Fibroblast of the conjunctiva (primary cell): ENCODE measurements at regions not wholly inside any gene's neighbourhood (a gene's known extent, or its start where the extent isn't known, plus 50 kb on each side); places are given as distances from the start of the nearest gene placed in this dataset.
"Not testable (repeated sequence)": the region's sequence is repeated elsewhere in the genome, so short reads cannot be mapped to it uniquely, and the experiment has no call there.

Experiments
- DNase-seq: peaks from one replicate; pipeline ENCODE4 v3.0.0-alpha.2; 2010; ENCODE audit warnings: low read depth

- DNase-seq = no peak
These were observed 307.2 kb upstream of the CNTN3 start for GRCh38 chr3:74921676-74922075.

- no peak for DNase-seq
These were observed 306.4 kb upstream of the CNTN3 start for GRCh38 chr3:74920721-74921350.

DNA sequence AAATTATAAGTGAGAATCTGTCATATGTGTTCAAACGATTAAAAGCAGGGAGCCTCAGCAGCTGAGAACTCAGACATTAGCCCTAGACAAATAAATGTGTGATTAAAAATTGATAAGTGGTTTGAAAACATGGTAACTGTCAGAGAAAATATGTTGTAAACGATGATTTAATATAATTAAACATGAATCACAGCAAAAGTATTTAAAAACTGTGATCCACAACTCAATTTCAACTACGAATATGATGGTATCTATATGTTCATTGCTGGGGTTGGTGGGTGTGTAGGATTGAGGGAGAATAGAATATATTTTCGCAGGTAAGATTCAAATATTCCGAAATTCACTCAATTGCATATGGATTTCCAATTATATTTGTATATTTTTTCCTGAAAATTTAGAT, 302.2 kb upstream of the CNTN3 start:
- DNase-seq = no peak

DNA sequence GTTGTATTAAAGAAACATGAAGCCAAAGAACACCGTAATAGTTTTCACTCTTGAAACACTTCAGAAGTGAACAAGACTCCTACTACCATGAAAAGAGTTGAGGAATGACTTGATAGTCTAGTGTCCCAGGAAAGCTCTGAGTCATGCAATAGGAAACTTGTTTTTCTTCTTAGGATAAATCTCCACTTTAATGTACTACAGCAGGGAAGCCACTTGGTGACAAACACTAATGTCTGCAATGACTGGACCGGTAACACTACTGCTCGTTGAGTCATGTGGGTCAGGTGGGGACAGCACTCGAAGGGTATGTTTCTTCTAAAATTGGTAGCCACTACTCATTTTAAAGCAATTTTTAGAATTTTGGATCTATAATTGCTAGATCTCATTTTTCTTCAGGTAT, 291.7 kb upstream of the CNTN3 start:
- DNase-seq = no peak

DNA sequence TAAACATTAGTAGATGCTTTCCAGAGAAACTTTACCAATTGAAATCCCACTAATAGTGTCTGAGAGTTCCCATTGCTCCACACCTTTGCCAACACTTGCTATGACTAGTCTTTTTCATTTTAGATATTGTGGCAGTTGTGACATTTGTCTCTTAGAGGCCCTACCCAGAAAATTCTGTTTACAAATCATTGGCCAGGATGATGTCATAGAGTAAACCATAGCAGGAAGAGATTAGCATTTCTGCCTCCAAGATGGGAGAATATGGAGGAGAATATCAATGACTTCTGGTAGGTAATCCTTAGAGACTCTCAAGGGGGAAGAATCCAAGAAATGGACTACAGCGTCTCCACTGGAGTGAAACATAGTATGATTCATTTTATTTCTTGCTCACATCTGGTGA, 291.0 kb upstream of the CNTN3 start:
- DNase-seq = no peak

- no peak for DNase-seq
These were observed 290.2 kb upstream of the CNTN3 start for GRCh38 chr3:74904646-74905045.

DNA sequence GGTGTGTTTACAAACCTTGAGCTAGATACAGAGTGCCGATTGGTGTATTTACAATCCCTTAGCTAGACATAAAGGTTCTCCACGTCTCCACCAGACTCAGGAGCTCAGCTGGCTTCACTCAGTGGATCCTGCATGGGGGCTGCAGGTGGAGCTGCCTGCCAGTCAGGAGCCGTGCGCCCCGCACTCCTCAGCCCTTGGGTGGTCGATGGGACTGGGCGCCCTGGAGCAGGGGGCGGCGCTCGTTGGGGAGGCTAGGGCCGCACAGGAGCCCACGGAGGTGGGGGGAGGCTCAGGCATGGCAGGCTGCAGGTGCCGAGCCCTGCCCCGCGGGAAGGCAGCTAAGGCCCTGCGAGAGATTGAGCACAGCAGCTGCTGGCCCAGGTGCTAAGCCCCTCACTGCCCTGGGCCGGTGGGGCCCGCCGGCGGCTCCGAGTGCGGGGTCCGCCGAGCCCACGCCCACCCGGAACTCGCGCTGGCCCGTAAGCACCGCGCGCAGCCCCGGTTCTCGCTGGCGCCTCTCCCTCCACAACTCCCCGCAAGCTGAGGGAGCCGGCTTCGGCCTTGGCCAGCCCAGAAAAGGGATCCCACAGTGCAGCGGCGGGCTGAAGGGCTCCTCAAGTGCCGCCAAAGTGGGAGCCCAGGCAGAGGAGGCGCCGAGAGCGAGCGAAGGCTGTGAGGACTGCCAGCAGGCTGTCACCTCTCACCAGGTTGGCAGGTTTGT, 285.5 kb upstream of the CNTN3 start:
- DNase-seq = not testable (repeated sequence)

GRCh38 chr3:74897006-74897405, 282.5 kb upstream of the CNTN3 start:
- no peak for DNase-seq

- no peak for DNase-seq
These were observed 276.9 kb upstream of the CNTN3 start for GRCh38 chr3:74891312-74891711.

GRCh38 chr3:74883690-74884089, 269.2 kb upstream of the CNTN3 start:
- no peak for DNase-seq

- no peak for DNase-seq
These were observed 268.8 kb upstream of the CNTN3 start for GRCh38 chr3:74883222-74883621.

DNA sequence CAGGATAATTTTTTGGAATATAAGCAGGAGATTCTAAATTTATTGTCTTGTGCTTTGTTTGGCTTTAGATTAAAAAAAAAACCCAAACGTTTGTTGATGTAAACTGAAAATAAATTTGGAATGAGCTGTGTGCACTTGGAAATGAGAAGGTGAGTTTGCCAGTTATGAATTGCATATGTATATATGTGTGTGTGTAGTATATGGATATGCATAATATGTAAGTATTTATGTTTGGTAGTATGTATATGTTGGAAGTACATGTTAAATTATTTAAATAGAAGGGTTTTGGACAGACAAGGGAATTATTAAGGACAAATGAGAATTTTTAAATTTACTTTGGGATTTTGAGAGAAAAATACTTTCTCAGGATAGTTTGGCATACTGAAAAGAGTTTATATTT, 265.8 kb upstream of the CNTN3 start:
- no peak for DNase-seq

- DNase-seq = no peak
These were observed 252.0 kb upstream of the CNTN3 start for GRCh38 chr3:74866357-74867030.

DNA sequence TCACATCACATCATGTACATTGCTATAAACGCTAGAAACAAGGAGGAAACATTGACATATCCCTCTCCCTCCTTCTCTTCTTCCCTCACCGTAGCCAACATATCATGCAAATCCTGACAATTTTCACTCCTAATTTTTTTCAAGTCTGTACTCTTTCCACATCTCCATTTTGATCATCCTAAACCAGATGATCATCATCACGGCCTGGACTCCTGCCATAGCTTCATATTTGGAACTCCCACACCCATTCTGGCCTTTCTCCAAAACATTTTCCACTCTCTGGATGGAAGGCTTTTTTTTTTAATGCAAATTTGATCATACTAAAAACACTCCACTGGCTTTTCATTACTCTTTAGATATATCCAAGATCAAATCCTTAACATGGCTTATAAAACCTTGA, 248.0 kb upstream of the CNTN3 start:
- DNase-seq = no peak

DNA sequence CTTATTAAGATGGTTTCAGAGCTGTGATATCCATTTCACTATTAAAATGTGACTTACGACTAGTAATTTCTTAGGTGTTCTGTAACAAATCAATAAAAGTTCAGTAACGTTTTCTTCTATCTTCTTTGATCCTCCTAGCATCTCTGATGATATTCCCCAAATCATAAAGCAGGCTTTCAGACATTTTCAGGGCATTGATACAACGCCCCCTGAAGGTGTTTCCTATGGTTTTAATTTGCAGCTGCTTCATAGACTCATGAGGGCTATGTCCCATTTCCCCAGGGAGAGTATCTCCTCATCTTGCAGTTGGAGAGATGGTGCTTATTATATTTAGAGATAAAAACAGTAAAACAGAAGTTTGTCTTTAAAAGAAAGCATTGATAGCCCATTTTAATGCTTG, 246.8 kb upstream of the CNTN3 start:
- DNase-seq = no peak

GRCh38 chr3:74858086-74858485, 243.6 kb upstream of the CNTN3 start:
- no peak for DNase-seq

DNA sequence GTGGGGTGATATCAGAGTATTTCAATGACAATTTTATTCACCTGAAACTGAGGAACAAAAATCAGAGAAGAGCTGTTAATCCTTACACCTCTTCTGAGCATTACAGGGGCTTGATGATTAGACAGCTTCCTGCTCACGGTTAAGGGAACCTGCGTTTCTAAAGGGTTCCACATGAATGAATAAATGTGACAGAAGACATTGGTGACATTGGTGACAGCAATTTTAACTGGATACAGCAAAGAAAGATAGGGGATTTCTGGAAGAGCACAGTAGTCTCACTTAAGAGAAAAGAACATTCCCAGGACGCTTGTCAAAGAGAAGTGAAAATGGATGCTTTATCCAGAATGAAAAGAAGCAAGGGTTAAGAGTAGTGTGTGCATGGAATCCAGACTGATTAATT, 235.9 kb upstream of the CNTN3 start:
- DNase-seq = no peak

DNA sequence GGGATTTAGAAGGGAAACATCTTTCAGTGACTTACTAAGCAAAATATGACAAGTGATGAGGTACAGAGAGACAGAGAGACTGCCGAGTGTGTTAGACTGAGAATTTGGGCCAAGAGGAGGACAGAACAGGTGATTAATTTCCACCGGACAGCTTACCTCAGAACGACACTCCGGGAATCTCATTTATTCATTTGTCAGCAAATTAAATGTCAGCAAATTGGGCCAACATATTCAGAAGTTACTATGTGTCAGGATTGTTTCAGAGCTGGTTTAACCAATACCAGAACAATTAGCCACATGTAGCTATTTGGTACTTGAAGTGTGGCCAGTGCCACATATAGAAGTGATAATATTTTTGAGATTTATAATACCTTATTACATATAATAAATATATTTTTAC, 232.6 kb upstream of the CNTN3 start:
- DNase-seq = no peak

- DNase-seq = no peak
These were observed 230.6 kb upstream of the CNTN3 start for GRCh38 chr3:74845081-74845480.

DNA sequence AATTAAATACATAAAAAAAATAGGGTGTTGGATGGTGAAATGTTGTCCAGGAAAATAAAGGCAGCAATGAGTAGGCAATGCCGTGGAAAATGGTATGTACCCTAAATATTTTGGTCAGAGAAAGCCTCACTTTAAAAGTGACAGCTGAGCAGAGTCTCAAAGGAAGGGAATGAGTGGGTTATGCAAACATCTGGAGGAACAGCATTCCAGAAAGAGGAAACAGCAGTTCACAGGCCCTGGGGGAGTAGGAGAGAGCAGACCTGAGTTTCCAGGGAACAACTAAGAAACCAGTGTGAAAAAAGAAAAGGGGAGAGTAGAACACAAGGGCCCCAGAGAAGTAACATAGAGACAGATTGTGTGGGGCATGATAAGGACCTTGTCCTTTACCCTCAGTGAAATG, 230.0 kb upstream of the CNTN3 start:
- no peak for DNase-seq

DNA sequence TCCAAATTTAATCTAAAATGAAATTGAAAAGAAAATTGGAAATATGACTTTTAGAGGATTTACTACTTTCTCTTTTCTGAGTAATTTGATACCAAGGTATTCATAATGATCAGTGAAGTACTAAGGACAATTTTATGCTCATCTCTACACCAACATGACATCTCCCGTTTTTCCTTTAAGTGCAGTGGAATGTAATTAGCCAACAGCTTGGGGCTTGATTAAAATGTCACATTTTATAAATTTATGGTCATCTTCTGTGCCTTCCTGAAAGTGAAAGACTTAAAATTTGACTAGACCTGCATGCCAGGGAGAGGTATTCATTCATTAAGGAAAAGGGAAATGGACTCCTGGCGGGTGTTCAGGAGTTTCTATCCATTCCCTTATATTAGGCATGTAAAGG, 228.2 kb upstream of the CNTN3 start:
- DNase-seq = no peak

DNA sequence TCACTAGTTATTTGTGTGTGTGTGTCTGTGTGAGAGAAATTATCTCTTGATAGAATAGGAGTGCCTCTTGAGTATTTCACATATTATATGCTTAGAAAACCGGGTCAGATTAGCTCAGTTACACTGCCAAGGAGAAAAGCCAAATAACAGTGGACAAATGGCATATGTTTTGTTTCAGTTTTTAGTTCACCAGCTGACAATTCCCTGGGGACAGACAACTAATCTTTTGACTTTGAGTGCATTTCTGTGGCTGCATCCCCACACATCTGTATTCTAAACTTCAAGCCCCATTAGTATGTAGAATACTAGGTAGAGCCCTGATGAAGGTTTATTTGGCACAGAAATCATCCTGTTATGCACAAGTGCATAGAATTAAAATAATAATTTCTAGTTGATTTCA, 227.7 kb upstream of the CNTN3 start:
- DNase-seq = no peak

DNA sequence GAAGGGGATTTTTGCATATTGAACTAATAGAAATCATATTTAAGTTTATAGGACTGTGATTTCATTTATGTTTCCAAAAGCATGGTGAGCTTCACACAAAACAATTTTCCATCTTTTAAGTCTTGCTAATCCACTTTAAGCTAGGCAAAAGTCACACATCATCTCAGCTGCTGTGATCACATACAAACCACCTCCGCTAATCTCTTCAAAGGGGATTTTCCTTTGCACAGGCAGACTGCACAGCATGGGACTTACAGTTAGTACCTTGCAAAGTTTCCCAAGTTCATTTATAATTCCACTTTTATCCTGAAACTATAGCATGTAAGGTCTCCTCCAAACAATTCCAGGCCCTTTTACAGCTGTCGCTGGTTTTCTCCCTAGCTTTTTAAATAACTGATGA, 225.1 kb upstream of the CNTN3 start:
- DNase-seq = no peak

DNA sequence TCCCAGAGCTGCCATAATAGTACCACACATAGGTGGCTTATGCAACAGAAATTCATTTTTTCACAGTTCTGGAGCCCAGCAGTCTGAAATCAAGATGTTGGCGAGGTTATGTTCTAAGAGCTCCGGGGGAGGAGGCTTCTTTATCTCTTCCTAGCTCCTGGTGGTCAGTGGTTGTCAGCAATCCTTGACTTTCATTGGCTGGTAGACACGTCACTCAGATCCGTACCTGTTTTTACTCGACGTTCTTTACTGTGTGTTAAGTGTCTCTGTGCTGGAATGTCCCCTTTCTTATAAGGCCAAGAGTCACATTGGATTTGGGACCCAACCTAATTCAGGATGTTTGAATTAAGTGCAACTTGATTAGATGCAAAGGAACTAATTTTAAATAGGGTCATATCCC, 218.5 kb upstream of the CNTN3 start:
- DNase-seq = no peak
